K562 (cell line): ENCODE measurements at regions not wholly inside any gene's neighbourhood (a gene's known extent, or its start where the extent isn't known, plus 50 kb on each side); places are given as distances from the start of the nearest gene placed in this dataset.

ENCODE experiments used
- ELF4 ChIP-seq: fragments of 450-650 bp; formaldehyde crosslinking; IDR thresholded peaks from 2 replicates; pipeline ENCODE4 v1.4.0; 2022; ENCODE audit warnings: missing genetic modification characterization
- EZH2 ChIP-seq: IDR thresholded peaks from 2 replicates; pipeline ENCODE4 v1.6.1; 2012; ENCODE audit warnings: low read depth, mild to moderate bottlenecking, inconsistent platforms, low read length, borderline replicate concordance
- HMGN3 ChIP-seq: IDR thresholded peaks from 2 replicates; pipeline ENCODE4 v1.6.1; 2011; ENCODE audit warnings: borderline replicate concordance, low read depth, mild to moderate bottlenecking, mixed read lengths, low read length; ENCODE audit not compliant: insufficient read length; ENCODE audit errors: extremely low read depth
- REST ChIP-seq, 2 experiments: fragments of 450-650 bp; formaldehyde crosslinking in 1 of 2; IDR thresholded peaks; 2 replicates each; pipeline versions ENCODE4 v1.4.0 to v1.6.1; 2014 to 2020; ENCODE audit warnings: mild to moderate bottlenecking in 2 of 2, borderline replicate concordance in 1 of 2, low read depth in 1 of 2
- ZNF184 ChIP-seq: sonication (generic); formaldehyde crosslinking; IDR thresholded peaks from 2 replicates; pipeline ENCODE4 v1.5.0; 2020; ENCODE audit warnings: missing genetic modification reagents
- ZNF197 ChIP-seq: fragments of 200-800 bp; sonication (Bioruptor generic); IDR thresholded peaks from 2 replicates; pipeline ENCODE4 v1.6.1; 2016; ENCODE audit warnings: low read depth, missing genetic modification characterization, missing compliant biosample characterization

- no peak for TF ChIP-seq EZH2
- TF ChIP-seq ZNF197 (CRISPR knock-in tag): no peak
- no peak for TF ChIP-seq REST (IDR thresholded peaks at IDR 0.05; ENCODE audit: borderline replicate concordance)
- TF ChIP-seq REST (CRISPR knock-in tag; IDR thresholded peaks at IDR 0.05; ENCODE audit: low read depth): no peak
- TF ChIP-seq ZNF184 (CRISPR knock-in tag): no peak
- TF ChIP-seq ELF4: no peak
- no peak for TF ChIP-seq HMGN3
These were observed 76.6 kb downstream of the F11 start for GRCh38 chr4:186342582-186342981.
